ENCODE measurements at regions not wholly inside any gene's neighbourhood (a gene's known extent, or its start where the extent isn't known, plus 50 kb on each side); places are given as distances from the start of the nearest gene placed in this dataset.
A peak's percentile ranks its signal among the peaks of the same experiment; 100 is the strongest.

- intact Hi-C loops (cut with DNase I): loop anchor here (5.0 kb wide), 1 partner anchor 188 kb away; the partner anchor contains the start of gene LINGO1
- DNase-seq (no peak), ATAC-seq (ENCODE audit: poor library complexity) (no peak)
Measured at GRCh38 chr15:77819851-77820728, 187.4 kb upstream of the LINGO1 start.

DNA sequence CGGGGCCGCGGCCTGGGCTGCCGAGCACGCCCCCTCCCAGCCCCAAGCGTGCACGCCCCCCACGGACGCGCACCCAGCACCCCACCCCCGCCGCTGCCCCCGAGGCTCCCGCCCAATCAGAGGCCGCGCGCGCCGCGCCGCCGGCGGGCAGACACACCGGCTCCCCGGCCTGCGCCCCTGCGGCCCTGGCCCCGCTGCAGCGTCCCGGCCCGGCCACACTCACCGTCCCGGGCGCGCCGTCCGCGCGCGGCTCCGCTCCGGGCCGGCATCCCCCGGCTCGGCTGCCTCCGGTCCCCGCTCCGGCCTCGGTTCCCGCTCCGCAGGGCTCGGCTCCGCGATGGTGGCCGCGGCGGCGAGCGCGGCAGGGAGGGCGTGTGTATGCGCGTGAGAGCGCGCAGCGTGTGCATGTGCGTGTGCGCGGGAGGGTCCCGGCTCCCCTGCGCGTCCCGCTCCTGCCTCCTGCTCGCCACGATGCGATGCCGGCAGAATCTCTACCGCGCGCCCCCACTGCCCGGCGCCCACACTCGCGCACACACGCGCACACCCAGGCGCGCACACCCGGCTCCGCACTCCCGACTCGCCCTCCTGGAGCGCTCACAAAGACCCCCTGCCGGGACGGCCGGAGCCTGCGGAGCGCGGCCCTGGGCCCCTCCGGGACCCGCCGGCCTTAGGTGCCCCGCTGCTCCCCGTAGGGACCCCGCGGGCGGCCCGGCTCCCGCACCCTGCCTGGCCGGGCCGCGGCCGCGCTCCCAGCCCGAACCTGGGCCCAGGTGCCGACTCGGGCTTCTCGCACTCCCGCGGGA lies 186.5 kb upstream of the LINGO1 start:
- ATAC-seq (ENCODE audit: poor library complexity): no peak
- intact Hi-C loops (cut with DNase I): no loop called here
- no peak for DNase-seq

DNA sequence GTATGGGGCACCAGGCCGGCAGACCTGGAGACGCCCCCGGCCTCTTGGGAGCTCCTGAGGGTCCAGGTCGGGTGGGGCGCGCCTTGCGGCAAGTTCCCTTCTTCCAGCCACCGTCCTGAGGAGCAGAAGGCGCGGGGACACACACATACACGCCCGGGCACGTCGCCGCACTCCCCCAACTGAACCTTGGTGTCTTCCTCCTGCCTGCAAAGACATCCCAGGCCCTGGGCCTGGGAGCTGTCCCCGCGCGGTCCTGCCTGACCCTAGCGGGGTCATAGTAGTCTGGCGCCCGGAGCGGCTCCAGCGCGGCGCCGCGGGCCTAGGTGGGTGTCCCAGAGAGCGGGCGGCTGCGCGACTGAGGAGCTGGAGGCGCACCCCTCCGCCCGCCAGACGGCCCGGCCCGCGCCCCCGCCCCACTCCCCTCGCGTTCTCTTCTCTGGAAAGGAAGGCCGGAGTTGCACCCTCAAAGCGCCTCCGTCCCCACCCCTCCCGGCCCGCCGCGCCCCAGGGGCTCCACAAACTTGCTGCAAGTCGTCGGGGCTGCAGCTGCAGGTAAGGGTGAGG lies 185.9 kb upstream of the LINGO1 start:
- intact Hi-C loops (cut with DNase I): no loop called here
- no peak for ATAC-seq (ENCODE audit: poor library complexity)
- no peak for DNase-seq

GRCh38 chr15:77817434-77817833 lies 184.7 kb upstream of the LINGO1 start:
- ATAC-seq (ENCODE audit: poor library complexity): no peak
- intact Hi-C loops (cut with DNase I): no loop called here
- DNase-seq: no peak

- DNase-seq (no peak), ATAC-seq (ENCODE audit: poor library complexity) (no peak)
- intact Hi-C loops (cut with DNase I): no loop called here
Measured at GRCh38 chr15:77816983-77817382, 184.3 kb upstream of the LINGO1 start.

DNA sequence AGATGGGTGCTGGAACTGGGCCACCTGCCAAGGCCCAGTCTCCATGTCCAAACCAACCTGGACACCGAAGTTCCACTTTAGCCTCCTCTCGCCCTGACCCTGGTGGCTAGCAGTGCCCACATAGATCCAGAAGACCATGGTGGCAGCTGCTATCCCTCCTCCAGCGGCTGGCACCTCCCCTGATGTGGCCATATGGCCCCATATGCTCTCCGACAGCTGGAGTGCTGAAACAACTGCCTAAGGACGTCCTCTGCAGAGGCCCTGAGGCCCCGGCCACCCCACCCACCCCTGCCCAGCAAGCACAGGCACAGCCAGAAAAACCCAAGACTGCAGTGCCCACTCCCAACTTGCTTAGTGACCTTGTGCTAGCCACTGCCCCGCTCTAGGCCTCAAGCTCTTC lies 182.3 kb upstream of the LINGO1 start:
- intact Hi-C loops (cut with DNase I): no loop called here
- DNase-seq (no peak), ATAC-seq (ENCODE audit: poor library complexity) (no peak)

DNA sequence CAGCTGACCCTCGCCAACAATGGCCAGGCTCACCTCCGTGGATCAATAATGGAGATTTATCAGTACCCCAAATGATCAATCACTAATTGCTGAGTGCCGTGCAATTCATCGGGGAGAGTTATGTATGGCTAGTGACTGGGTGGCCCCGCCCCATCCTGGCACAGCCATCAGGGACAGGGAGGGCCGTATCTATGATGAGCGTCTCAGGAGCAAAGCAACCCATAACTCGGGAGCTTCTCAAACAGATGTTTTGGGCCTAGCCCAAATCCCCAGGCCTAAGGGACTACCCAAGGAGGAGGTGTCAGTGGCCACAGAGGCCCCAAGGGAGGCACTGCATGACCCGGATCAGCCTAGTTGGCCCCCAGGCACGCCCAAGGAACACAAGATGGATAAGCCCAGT lies 180.0 kb upstream of the LINGO1 start:
- ATAC-seq (ENCODE audit: poor library complexity): no peak
- no peak for DNase-seq
- intact Hi-C loops (cut with DNase I): no loop called here

DNA sequence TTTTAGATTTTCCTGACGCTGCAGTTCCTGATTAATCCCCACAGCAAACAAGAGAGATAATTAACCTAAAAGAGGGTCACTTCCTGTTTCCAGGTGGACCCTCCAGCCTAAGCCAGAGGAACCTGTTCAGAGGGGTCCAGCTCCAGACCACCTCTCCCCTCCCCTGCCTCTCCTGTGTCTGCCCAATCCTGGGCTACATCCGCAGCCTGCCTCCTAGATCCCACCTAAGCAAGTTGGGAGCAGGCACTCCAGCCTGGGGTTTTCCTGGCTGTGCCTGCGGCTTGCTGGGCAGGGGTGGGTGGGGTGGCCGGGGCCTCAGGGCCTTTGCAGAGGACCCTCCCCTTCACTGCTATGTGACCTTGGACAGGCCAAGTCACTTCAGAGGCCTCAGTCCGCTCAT lies 178.6 kb upstream of the LINGO1 start:
- no peak for ATAC-seq (ENCODE audit: poor library complexity)
- no peak for DNase-seq
- intact Hi-C loops (cut with DNase I): no loop called here

DNA sequence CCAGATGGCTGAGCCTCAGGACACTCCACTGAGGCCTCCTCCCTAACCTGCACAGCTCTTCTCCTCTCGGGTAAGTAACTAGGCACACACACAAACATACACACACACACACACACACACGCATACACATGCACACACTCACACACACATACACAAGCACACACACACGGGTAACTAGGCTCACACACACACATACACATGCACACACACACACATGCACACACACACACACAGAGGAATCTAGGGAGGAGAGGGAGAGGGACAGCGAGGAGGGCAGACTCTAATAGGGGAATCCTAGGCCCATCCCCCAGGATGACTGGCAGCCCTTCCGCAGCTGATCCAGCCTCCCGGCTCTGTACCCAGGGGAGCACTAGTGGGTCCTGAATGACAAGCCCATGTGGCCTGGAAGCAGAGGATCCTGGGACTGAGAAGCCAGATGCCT lies 177.4 kb upstream of the LINGO1 start:
- DNase-seq (no peak), ATAC-seq (ENCODE audit: poor library complexity) (no peak)
- intact Hi-C loops (cut with DNase I): no loop called here

GRCh38 chr15:77808581-77809177 lies 176.0 kb upstream of the LINGO1 start:
- intact Hi-C loops (cut with DNase I): no loop called here
- ATAC-seq (ENCODE audit: poor library complexity) (no peak), DNase-seq (no peak)

DNA sequence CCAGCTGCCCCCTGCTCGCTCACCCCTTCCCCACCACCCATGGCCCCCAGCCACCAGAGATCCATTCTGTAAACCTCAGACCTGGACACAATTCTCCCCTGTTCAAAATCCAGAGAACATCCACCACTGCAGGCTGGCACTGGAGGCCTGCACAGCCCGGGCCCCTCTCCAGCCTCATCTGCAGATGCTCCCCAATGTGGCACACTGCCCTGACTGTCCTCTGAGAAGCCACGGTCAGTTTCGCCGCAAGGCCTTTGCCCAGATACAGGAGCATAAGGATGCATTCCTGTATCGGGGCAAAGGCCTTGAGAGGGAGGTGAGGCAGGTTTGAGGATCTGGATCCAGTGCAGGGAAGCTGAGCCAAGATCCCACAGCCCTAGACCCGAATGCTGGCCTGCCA lies 175.4 kb upstream of the LINGO1 start:
- ATAC-seq (ENCODE audit: poor library complexity) (no peak), DNase-seq (no peak)
- intact Hi-C loops (cut with DNase I): no loop called here

GRCh38 chr15:77807611-77808010 lies 174.9 kb upstream of the LINGO1 start:
- DNase-seq (no peak), ATAC-seq (ENCODE audit: poor library complexity) (no peak)

DNA sequence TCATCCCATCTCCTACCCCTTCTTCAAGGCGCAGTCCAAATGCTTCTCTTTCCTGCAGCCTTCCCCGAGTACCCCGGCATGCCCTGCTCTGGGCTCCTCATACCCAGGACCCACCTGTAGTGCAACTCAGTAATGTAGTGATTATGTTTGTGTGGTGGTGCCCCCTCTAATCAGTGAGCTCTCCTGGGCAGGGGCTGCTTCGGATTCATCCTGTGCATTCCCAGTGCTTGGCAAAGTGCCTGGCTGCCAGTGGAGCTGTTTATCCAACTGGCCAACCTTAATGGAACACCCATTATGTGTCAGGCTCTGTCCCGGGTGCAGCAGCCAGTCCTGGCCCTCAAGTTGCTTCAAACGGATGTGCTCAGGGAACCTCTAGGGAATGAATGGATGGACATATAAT lies 174.4 kb upstream of the LINGO1 start:
- no peak for DNase-seq
- intact Hi-C loops (cut with DNase I): no loop called here
- no peak for ATAC-seq (ENCODE audit: poor library complexity)

More at GRCh38 chr15:77807611-77808010, 174.9 kb upstream of the LINGO1 start:
- intact Hi-C loops (cut with DNase I): no loop called here

DNA sequence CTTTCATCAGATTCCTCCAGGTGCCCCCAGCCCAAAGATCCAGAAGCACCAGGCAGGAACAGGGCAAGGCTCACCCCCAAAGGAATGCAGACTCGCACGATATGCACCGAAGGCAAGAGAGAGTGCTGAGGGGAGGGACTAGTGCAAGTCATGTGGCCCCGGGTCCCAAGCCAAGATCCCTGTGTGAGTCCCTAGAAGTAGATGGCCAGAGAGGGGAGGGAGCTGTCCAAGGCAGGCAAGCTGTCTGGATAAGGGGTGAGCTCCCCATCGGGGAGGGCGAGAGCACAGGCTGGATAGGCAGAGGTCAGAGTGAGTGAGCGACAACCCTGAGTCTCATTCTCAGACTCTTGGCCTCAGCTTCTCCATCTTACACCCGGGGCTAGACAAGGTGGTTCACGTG lies 171.5 kb upstream of the LINGO1 start:
- intact Hi-C loops (cut with DNase I): no loop called here
- DNase-seq (peak; percentile 58), ATAC-seq (ENCODE audit: poor library complexity) (peak; percentile 79)

DNA sequence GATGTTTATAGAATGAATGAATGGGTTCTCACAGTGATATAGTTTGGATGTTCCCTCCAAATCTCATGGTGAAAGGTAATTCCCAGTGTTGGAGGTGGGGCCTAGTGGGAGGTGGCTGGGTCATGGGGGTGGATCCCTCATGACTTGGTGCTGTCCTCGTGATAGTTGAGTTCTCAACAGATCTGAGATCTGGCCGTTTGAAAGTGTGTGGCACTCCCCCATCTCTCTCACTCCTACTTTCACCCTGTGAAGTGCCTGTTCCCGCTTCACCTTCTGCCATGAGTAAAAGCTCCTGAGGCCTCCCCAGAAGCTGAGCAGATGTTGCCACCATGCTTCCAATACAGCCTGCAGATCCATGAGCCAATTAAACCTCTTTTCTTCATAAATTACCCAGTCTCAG lies 170.8 kb upstream of the LINGO1 start:
- ATAC-seq (ENCODE audit: poor library complexity): no peak
- intact Hi-C loops (cut with DNase I): no loop called here
- DNase-seq: no peak

GRCh38 chr15:77800305-77800704 lies 167.6 kb upstream of the LINGO1 start:
- DNase-seq (no peak), ATAC-seq (ENCODE audit: poor library complexity) (no peak)
- intact Hi-C loops (cut with DNase I): no loop called here

- ATAC-seq (ENCODE audit: poor library complexity): no peak
- DNase-seq: no peak
- intact Hi-C loops (cut with DNase I): no loop called here
Measured at GRCh38 chr15:77798847-77799246, 166.1 kb upstream of the LINGO1 start.

- intact Hi-C loops (cut with DNase I): no loop called here
- DNase-seq: no peak
- ATAC-seq (ENCODE audit: poor library complexity): peak; percentile 38
Measured at GRCh38 chr15:77798151-77798835, 165.6 kb upstream of the LINGO1 start.

- intact Hi-C loops (cut with DNase I): no loop called here
- ATAC-seq (ENCODE audit: poor library complexity): no peak
- no peak for DNase-seq
Measured at GRCh38 chr15:77797270-77797669, 164.6 kb upstream of the LINGO1 start.
